Gastroesophageal sphincter (tissue), 3 donors: ENCODE measurements at regions not wholly inside any gene's neighbourhood (a gene's known extent, or its start where the extent isn't known, plus 50 kb on each side); places are given as distances from the start of the nearest gene placed in this dataset.

Experiments
- CTCF ChIP-seq, 4 experiments: fragments of 200-600 bp in 2 of 4; fragments of 450-650 bp in 2 of 4; sonication (generic) in 1 of 4; IDR thresholded peaks; one replicate each; pipeline ENCODE4 v1.5.1; 2017 to 2019; ENCODE audit warnings: antibody characterized with exemption in 4 of 4, mild to moderate bottlenecking in 2 of 4, moderate library complexity in 2 of 4
- POLR2A ChIP-seq, 2 donors: fragments of 450-650 bp; IDR thresholded peaks; one replicate each; pipeline ENCODE4 v1.6.1; 2017; ENCODE audit warnings: antibody characterized with exemption in 2 of 2, mild to moderate bottlenecking in 2 of 2, moderate library complexity in 1 of 2
- POLR2AphosphoS5 ChIP-seq: sonication (generic); formaldehyde crosslinking; IDR thresholded peaks from one replicate; pipeline ENCODE4 v1.6.1; 2017; ENCODE audit warnings: antibody characterized with exemption

GRCh38 chr2:204445149-204445548, 100.1 kb upstream of the PARD3B start:
- TF ChIP-seq POLR2A (IDR thresholded peaks at IDR 0.05) (no peak), CTCF (IDR thresholded peaks at IDR 0.05) (no peak), POLR2AphosphoS5 (no peak)
